ENCODE measurements at regions not wholly inside any gene's neighbourhood (a gene's known extent, or its start where the extent isn't known, plus 50 kb on each side); places are given as distances from the start of the nearest gene placed in this dataset.

GRCh38 chr17:6334386-6334785 lies 100.5 kb downstream of the AIPL1 start:
- DNase-seq (ENCODE audit: low read depth): no peak
- TF ChIP-seq MYC (IDR thresholded peaks at IDR 0.05; ENCODE audit: low read depth, low read length) (no peak), CTCF (IDR thresholded peaks at IDR 0.05; ENCODE audit: low read depth, low read length) (no peak), MAX (IDR thresholded peaks at IDR 0.05; ENCODE audit: low read depth, low read length) (no peak)

GRCh38 chr17:6330936-6331335 lies 104.0 kb downstream of the AIPL1 start:
- TF ChIP-seq MYC (IDR thresholded peaks at IDR 0.05; ENCODE audit: low read depth, low read length) (no peak), CTCF (IDR thresholded peaks at IDR 0.05; ENCODE audit: low read depth, low read length) (no peak), MAX (IDR thresholded peaks at IDR 0.05; ENCODE audit: low read depth, low read length) (no peak), POLR2A (IDR thresholded peaks at IDR 0.05; ENCODE audit: extremely low read depth, insufficient read length) (no peak)
- DNase-seq (ENCODE audit: low read depth): no peak
- no peak overlapping the region for H3K4me3 ChIP-seq (ENCODE audit: low read depth, low read length)

More at GRCh38 chr17:6334386-6334785, 100.5 kb downstream of the AIPL1 start:
- H3K4me3 ChIP-seq (ENCODE audit: low read depth, low read length): no peak overlapping the region

- no peak overlapping the region for H3K4me3 ChIP-seq (ENCODE audit: low read depth, low read length)
- DNase-seq (ENCODE audit: low read depth): no peak
- TF ChIP-seq MAX (IDR thresholded peaks at IDR 0.05; ENCODE audit: low read depth, low read length): no peak
- TF ChIP-seq POLR2A (IDR thresholded peaks at IDR 0.05; ENCODE audit: extremely low read depth, insufficient read length): no peak
- no peak for TF ChIP-seq CTCF (IDR thresholded peaks at IDR 0.05; ENCODE audit: low read depth, low read length)
- no peak for TF ChIP-seq MYC (IDR thresholded peaks at IDR 0.05; ENCODE audit: low read depth, low read length)
These were observed 106.6 kb downstream of the AIPL1 start for GRCh38 chr17:6328279-6328678.

GRCh38 chr17:6327007-6327406 lies 107.9 kb downstream of the AIPL1 start:
- DNase-seq (ENCODE audit: low read depth): peak; percentile 4
- TF ChIP-seq MYC (IDR thresholded peaks at IDR 0.05; ENCODE audit: low read depth, low read length): no peak
- no peak for TF ChIP-seq CTCF (IDR thresholded peaks at IDR 0.05; ENCODE audit: low read depth, low read length)
- TF ChIP-seq MAX (IDR thresholded peaks at IDR 0.05; ENCODE audit: low read depth, low read length): no peak
- no peak for TF ChIP-seq POLR2A (IDR thresholded peaks at IDR 0.05; ENCODE audit: extremely low read depth, insufficient read length)
- no peak overlapping the region for H3K4me3 ChIP-seq (ENCODE audit: low read depth, low read length)

GRCh38 chr17:6326483-6326882 lies 108.4 kb downstream of the AIPL1 start:
- TF ChIP-seq MYC (IDR thresholded peaks at IDR 0.05; ENCODE audit: low read depth, low read length) (no peak), POLR2A (IDR thresholded peaks at IDR 0.05; ENCODE audit: extremely low read depth, insufficient read length) (no peak), MAX (IDR thresholded peaks at IDR 0.05; ENCODE audit: low read depth, low read length) (no peak), CTCF (IDR thresholded peaks at IDR 0.05; ENCODE audit: low read depth, low read length) (no peak)
- no peak overlapping the region for H3K4me3 ChIP-seq (ENCODE audit: low read depth, low read length)
- DNase-seq (ENCODE audit: low read depth): no peak

- H3K4me3 ChIP-seq (ENCODE audit: low read depth, low read length): no peak overlapping the region
- DNase-seq (ENCODE audit: low read depth): no peak
- TF ChIP-seq MYC (IDR thresholded peaks at IDR 0.05; ENCODE audit: low read depth, low read length) (no peak), MAX (IDR thresholded peaks at IDR 0.05; ENCODE audit: low read depth, low read length) (no peak), POLR2A (IDR thresholded peaks at IDR 0.05; ENCODE audit: extremely low read depth, insufficient read length) (no peak), CTCF (IDR thresholded peaks at IDR 0.05; ENCODE audit: low read depth, low read length) (no peak)
These were observed 109.2 kb downstream of the AIPL1 start for GRCh38 chr17:6325741-6326140.

All from NB4 (cell line).